ENCODE measurements at regions not wholly inside any gene's neighbourhood (a gene's known extent, or its start where the extent isn't known, plus 50 kb on each side); places are given as distances from the start of the nearest gene placed in this dataset.

GRCh38 chr9:87813119-87813463, 69.6 kb upstream of the SPATA31E1 start:
- Histone ChIP-seq H3K27ac (ENCODE audit: low read depth in 2 of 2, low read length in 2 of 2) (no peak overlapping the region), H3K9ac (ENCODE audit: low read depth in 1 of 2, low read length in 2 of 2) (no peak overlapping the region), H3K27me3 (ENCODE audit: control insufficient read depth in 2 of 2, insufficient read depth in 2 of 2, low read length in 2 of 2) (no peaks in the 10 kb centered on the region), H3K4me1 (ENCODE audit: control insufficient read depth in 2 of 2, insufficient read depth in 2 of 2, low read length in 2 of 2) (no peaks in the 10 kb centered on the region), H3K4me3 (ENCODE audit: low read length in 2 of 2) (no peak overlapping the region), H3K9me3 (ENCODE audit: control insufficient read depth in 2 of 2, low read length in 2 of 2) (no peaks in the 10 kb centered on the region), H3K36me3 (ENCODE audit: control insufficient read depth in 2 of 2, insufficient read depth in 2 of 2, low read length in 2 of 2) (no peaks in the 10 kb centered on the region)

GRCh38 chr9:87816036-87816435, 66.6 kb upstream of the SPATA31E1 start:
- Histone ChIP-seq H3K4me1 (ENCODE audit: control insufficient read depth in 2 of 2, insufficient read depth in 2 of 2, low read length in 2 of 2) (no peaks in the 10 kb centered on the region), H3K9me3 (ENCODE audit: control insufficient read depth in 2 of 2, low read length in 2 of 2) (no peaks in the 10 kb centered on the region), H3K36me3 (ENCODE audit: control insufficient read depth in 2 of 2, insufficient read depth in 2 of 2, low read length in 2 of 2) (no peaks in the 10 kb centered on the region), H3K9ac (ENCODE audit: low read depth in 1 of 2, low read length in 2 of 2) (no peak overlapping the region), H3K27me3 (ENCODE audit: control insufficient read depth in 2 of 2, insufficient read depth in 2 of 2, low read length in 2 of 2) (no peaks in the 10 kb centered on the region), H3K4me3 (ENCODE audit: low read length in 2 of 2) (no peak overlapping the region), H3K27ac (ENCODE audit: low read depth in 2 of 2, low read length in 2 of 2) (no peak overlapping the region)

DNA sequence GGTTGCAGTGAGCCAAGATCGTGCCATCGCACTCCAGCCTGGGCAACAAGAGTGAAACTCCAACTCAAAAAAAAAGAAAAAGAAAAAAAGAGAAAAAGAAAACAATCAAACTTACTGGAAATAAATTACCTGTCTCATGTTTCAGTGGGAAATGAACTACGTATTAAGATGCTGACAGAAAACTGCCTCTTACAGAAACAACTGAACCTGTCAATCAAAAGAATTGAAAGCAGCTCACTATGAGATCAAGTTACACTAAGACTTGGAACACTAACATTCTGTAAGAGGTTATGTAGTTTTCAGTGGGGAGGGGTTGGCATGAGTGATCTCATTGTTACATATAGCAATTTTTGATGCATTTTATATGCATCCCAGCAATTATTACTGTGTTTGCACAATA, 64.4 kb upstream of the SPATA31E1 start:
- Histone ChIP-seq H3K9me3 (ENCODE audit: control insufficient read depth in 2 of 2, low read length in 2 of 2) (no peaks in the 10 kb centered on the region), H3K9ac (ENCODE audit: low read depth in 1 of 2, low read length in 2 of 2) (no peak overlapping the region), H3K4me3 (ENCODE audit: low read length in 2 of 2) (no peak overlapping the region), H3K4me1 (ENCODE audit: control insufficient read depth in 2 of 2, insufficient read depth in 2 of 2, low read length in 2 of 2) (no peaks in the 10 kb centered on the region), H3K27ac (ENCODE audit: low read depth in 2 of 2, low read length in 2 of 2) (no peak overlapping the region), H3K27me3 (ENCODE audit: control insufficient read depth in 2 of 2, insufficient read depth in 2 of 2, low read length in 2 of 2) (no peaks in the 10 kb centered on the region), H3K36me3 (ENCODE audit: control insufficient read depth in 2 of 2, insufficient read depth in 2 of 2, low read length in 2 of 2) (no peaks in the 10 kb centered on the region)

DNA sequence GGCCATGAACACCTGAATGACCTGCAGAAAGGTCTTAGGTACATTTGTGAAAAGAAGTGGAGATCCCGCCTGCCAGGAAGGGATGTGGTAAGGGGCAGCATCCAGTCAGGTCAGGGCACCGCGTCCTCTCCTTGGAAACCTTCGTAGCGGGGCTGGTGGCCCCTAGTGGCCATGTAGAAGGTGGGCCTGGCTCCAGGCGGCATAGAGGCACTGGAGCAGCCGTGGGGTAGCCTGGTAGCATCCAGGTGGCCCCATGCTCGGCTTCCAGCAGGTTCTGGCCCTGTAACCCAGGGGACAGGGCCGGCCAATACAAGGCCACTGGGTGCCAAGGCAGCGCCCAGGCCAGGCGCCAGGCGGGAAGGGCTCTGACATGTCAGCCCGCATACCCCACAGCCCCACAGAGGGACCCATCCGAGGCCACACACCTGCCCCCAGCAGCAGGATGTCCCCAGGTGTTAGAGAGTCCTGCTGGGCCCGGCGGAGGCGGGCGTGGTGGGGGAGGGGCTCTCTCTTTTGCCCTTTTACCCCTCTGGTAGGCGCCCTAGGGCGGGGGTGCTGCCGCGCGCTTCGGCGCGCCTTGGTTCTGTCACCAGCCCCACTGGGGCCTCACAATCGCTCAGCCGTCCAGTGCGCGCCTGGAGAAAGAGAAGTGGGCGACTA, 58.3 kb upstream of the SPATA31E1 start:
- no peaks in the 10 kb centered on the region for H3K9me3 ChIP-seq (ENCODE audit: control insufficient read depth in 2 of 2, low read length in 2 of 2)
- H3K4me1 ChIP-seq (ENCODE audit: control insufficient read depth in 2 of 2, insufficient read depth in 2 of 2, low read length in 2 of 2): no peaks in the 10 kb centered on the region
- H3K9ac ChIP-seq (ENCODE audit: low read depth in 1 of 2, low read length in 2 of 2): no peak overlapping the region
- no peaks in the 10 kb centered on the region for H3K27me3 ChIP-seq (ENCODE audit: control insufficient read depth in 2 of 2, insufficient read depth in 2 of 2, low read length in 2 of 2)
- no peaks in the 10 kb centered on the region for H3K36me3 ChIP-seq (ENCODE audit: control insufficient read depth in 2 of 2, insufficient read depth in 2 of 2, low read length in 2 of 2)
- no peak overlapping the region for H3K27ac ChIP-seq (ENCODE audit: low read depth in 2 of 2, low read length in 2 of 2)
- no peak overlapping the region for H3K4me3 ChIP-seq (ENCODE audit: low read length in 2 of 2)

DNA sequence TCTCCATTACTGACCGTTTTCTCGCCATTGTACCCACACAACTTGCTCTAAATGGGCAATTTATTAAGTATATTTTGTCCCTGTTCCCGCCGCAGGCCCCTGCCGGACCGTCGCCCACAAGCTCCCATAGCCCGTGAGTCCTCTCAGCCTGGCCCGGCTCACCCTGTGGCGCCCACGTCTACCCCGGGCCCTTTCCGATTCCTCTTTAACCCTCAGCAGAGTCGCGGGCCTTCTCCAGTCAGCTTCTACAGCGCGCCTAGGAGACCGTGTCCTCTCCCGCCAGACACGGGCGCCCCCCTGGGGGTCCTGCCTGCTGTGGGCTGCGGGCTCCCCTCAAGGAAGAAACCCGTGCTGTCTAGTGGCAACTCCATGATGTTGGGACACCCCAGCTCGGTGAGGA, 57.8 kb upstream of the SPATA31E1 start:
- Histone ChIP-seq H3K4me3 (ENCODE audit: low read length in 2 of 2) (no peak overlapping the region), H3K9ac (ENCODE audit: low read depth in 1 of 2, low read length in 2 of 2) (no peak overlapping the region)

DNA sequence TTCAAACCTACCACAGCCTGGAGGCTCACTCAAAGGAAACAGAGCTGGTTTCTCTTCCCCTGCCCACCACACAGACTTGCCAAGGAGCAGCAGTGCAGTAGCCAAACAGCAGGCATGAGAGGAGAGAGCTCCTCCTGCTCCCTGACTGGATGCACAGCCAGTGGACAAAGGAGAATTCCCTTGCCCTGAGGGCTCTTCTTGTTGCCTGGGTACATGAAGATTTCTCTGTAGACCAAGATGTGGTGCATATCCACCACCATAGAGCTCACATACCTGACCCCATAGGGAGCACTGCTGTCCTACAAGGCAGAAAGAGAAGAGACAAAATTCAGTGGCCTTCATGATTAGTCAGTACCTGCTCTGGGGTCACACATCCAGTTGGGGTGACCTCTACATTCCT, 56.3 kb upstream of the SPATA31E1 start:
- Histone ChIP-seq H3K9ac (ENCODE audit: low read depth in 1 of 2, low read length in 2 of 2) (no peak overlapping the region), H3K4me1 (ENCODE audit: control insufficient read depth in 2 of 2, insufficient read depth in 2 of 2, low read length in 2 of 2) (no peaks in the 10 kb centered on the region), H3K27ac (ENCODE audit: low read depth in 2 of 2, low read length in 2 of 2) (no peak overlapping the region)

More for the DNA sequence above, 57.8 kb upstream of the SPATA31E1 start:
- H3K4me1 ChIP-seq (ENCODE audit: control insufficient read depth in 2 of 2, insufficient read depth in 2 of 2, low read length in 2 of 2): no peaks in the 10 kb centered on the region
- no peaks in the 10 kb centered on the region for H3K9me3 ChIP-seq (ENCODE audit: control insufficient read depth in 2 of 2, low read length in 2 of 2)
- no peaks in the 10 kb centered on the region for H3K36me3 ChIP-seq (ENCODE audit: control insufficient read depth in 2 of 2, insufficient read depth in 2 of 2, low read length in 2 of 2)
- no peaks in the 10 kb centered on the region for H3K27me3 ChIP-seq (ENCODE audit: control insufficient read depth in 2 of 2, insufficient read depth in 2 of 2, low read length in 2 of 2)
- H3K27ac ChIP-seq (ENCODE audit: low read depth in 2 of 2, low read length in 2 of 2): no peak overlapping the region

GRCh38 chr9:87827341-87827740, 55.3 kb upstream of the SPATA31E1 start:
- Histone ChIP-seq H3K9ac (ENCODE audit: low read depth in 1 of 2, low read length in 2 of 2) (no peak overlapping the region), H3K36me3 (ENCODE audit: control insufficient read depth in 2 of 2, insufficient read depth in 2 of 2, low read length in 2 of 2) (no peaks in the 10 kb centered on the region), H3K4me1 (ENCODE audit: control insufficient read depth in 2 of 2, insufficient read depth in 2 of 2, low read length in 2 of 2) (no peaks in the 10 kb centered on the region), H3K4me3 (ENCODE audit: low read length in 2 of 2) (no peak overlapping the region), H3K27me3 (ENCODE audit: control insufficient read depth in 2 of 2, insufficient read depth in 2 of 2, low read length in 2 of 2) (no peaks in the 10 kb centered on the region), H3K9me3 (ENCODE audit: control insufficient read depth in 2 of 2, low read length in 2 of 2) (no peaks in the 10 kb centered on the region), H3K27ac (ENCODE audit: low read depth in 2 of 2, low read length in 2 of 2) (no peak overlapping the region)

More for the DNA sequence above, 56.3 kb upstream of the SPATA31E1 start:
- Histone ChIP-seq H3K4me3 (ENCODE audit: low read length in 2 of 2) (no peak overlapping the region), H3K36me3 (ENCODE audit: control insufficient read depth in 2 of 2, insufficient read depth in 2 of 2, low read length in 2 of 2) (no peaks in the 10 kb centered on the region), H3K27me3 (ENCODE audit: control insufficient read depth in 2 of 2, insufficient read depth in 2 of 2, low read length in 2 of 2) (no peaks in the 10 kb centered on the region), H3K9me3 (ENCODE audit: control insufficient read depth in 2 of 2, low read length in 2 of 2) (no peaks in the 10 kb centered on the region)

DNA sequence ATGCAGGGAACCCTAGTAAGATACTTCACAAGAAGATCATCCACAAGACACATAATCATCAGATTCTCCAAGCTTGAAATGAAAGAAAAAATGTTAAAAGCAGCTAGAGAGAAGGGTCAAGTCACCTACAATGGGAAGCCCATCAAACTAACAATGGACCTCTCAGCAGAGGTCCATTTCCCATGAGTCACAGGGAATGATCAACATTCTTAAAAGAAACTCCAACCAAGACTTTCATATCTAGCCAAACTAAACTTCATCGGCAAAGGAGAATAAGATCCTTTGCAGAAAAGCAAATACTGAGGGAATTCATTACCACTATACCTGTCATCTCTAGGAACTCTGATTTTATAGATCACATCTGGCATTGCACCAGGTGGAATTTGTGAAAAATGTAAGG, 52.9 kb upstream of the SPATA31E1 start:
- Histone ChIP-seq H3K27me3 (ENCODE audit: control insufficient read depth in 2 of 2, insufficient read depth in 2 of 2, low read length in 2 of 2) (no peaks in the 10 kb centered on the region), H3K9ac (ENCODE audit: low read depth in 1 of 2, low read length in 2 of 2) (no peak overlapping the region), H3K9me3 (ENCODE audit: control insufficient read depth in 2 of 2, low read length in 2 of 2) (no peaks in the 10 kb centered on the region), H3K4me1 (ENCODE audit: control insufficient read depth in 2 of 2, insufficient read depth in 2 of 2, low read length in 2 of 2) (no peaks in the 10 kb centered on the region), H3K36me3 (ENCODE audit: control insufficient read depth in 2 of 2, insufficient read depth in 2 of 2, low read length in 2 of 2) (no peaks in the 10 kb centered on the region), H3K27ac (ENCODE audit: low read depth in 2 of 2, low read length in 2 of 2) (no peak overlapping the region), H3K4me3 (ENCODE audit: low read length in 2 of 2) (no peak overlapping the region)

GRCh38 chr9:87830446-87830845, 52.2 kb upstream of the SPATA31E1 start:
- Histone ChIP-seq H3K9ac (ENCODE audit: low read depth in 1 of 2, low read length in 2 of 2) (no peak overlapping the region), H3K9me3 (ENCODE audit: control insufficient read depth in 2 of 2, low read length in 2 of 2) (no peaks in the 10 kb centered on the region), H3K4me1 (ENCODE audit: control insufficient read depth in 2 of 2, insufficient read depth in 2 of 2, low read length in 2 of 2) (no peaks in the 10 kb centered on the region), H3K4me3 (ENCODE audit: low read length in 2 of 2) (no peak overlapping the region), H3K36me3 (ENCODE audit: control insufficient read depth in 2 of 2, insufficient read depth in 2 of 2, low read length in 2 of 2) (no peaks in the 10 kb centered on the region), H3K27ac (ENCODE audit: low read depth in 2 of 2, low read length in 2 of 2) (no peak overlapping the region), H3K27me3 (ENCODE audit: control insufficient read depth in 2 of 2, insufficient read depth in 2 of 2, low read length in 2 of 2) (no peaks in the 10 kb centered on the region)

- Histone ChIP-seq H3K9ac (ENCODE audit: low read depth in 1 of 2, low read length in 2 of 2) (no peak overlapping the region), H3K4me1 (ENCODE audit: control insufficient read depth in 2 of 2, insufficient read depth in 2 of 2, low read length in 2 of 2) (no peaks in the 10 kb centered on the region), H3K36me3 (ENCODE audit: control insufficient read depth in 2 of 2, insufficient read depth in 2 of 2, low read length in 2 of 2) (no peaks in the 10 kb centered on the region), H3K27me3 (ENCODE audit: control insufficient read depth in 2 of 2, insufficient read depth in 2 of 2, low read length in 2 of 2) (peaks cover 0 to 2% of the 10 kb centered on the region in 2 donors), H3K27ac (ENCODE audit: low read depth in 2 of 2, low read length in 2 of 2) (no peak overlapping the region), H3K9me3 (ENCODE audit: control insufficient read depth in 2 of 2, low read length in 2 of 2) (no peaks in the 10 kb centered on the region), H3K4me3 (ENCODE audit: low read length in 2 of 2) (no peak overlapping the region)
Observed at GRCh38 chr9:87831159-87831558, 51.5 kb upstream of the SPATA31E1 start.
